Keratinocyte (primary cell): ENCODE measurements at regions not wholly inside any gene's neighbourhood (a gene's known extent, or its start where the extent isn't known, plus 50 kb on each side); places are given as distances from the start of the nearest gene placed in this dataset.

ENCODE experiments used
- CTCF ChIP-seq, 3 experiments: IDR thresholded peaks in 1 of 3; conservative IDR thresholded peaks in 1 of 3; optimal IDR thresholded peaks in 1 of 3; 2 replicates in 2 of 3; 3 replicates in 1 of 3; pipeline versions ENCODE3 to v1.5.1; 2011; ENCODE audit warnings: low read length in 3 of 3, mild to moderate bottlenecking in 3 of 3, moderate library complexity in 2 of 3, control low read depth in 1 of 3, inconsistent platforms in 1 of 3; ENCODE audit not compliant: insufficient read depth in 2 of 3; ENCODE audit errors: extremely low read depth in 1 of 3
- EZH2 ChIP-seq: IDR thresholded peaks from one replicate; pipeline ENCODE4 v1.6.1; 2012; ENCODE audit warnings: inconsistent platforms, mild to moderate bottlenecking, low read length, moderate library complexity

- no peak for TF ChIP-seq CTCF (optimal IDR thresholded peaks at IDR 0.05 in 1 of 3, IDR thresholded peaks at IDR 0.05 in 1 of 3, conservative IDR thresholded peaks at IDR 0.05 in 1 of 3; ENCODE audit: extremely low read depth in 1 of 3, insufficient read depth in 2 of 3, low read length in 3 of 3)
- no peak for TF ChIP-seq EZH2
Measured at GRCh38 chr2:41027095-41027494, 575.2 kb upstream of the SLC8A1 start.
